ENCODE measurements at regions not wholly inside any gene's neighbourhood (a gene's known extent, or its start where the extent isn't known, plus 50 kb on each side); places are given as distances from the start of the nearest gene placed in this dataset.
"Not testable (repeated sequence)": the region's sequence is repeated elsewhere in the genome, so short reads cannot be mapped to it uniquely, and the experiment has no call there.

- DNase-seq: no peak
Measured at GRCh38 chrX:63581906-63582305, 203.1 kb downstream of the ARHGEF9 start.

- DNase-seq: no peak
Measured at GRCh38 chrX:63581398-63581797, 203.6 kb downstream of the ARHGEF9 start.

GRCh38 chrX:63576533-63576932 lies 208.5 kb downstream of the ARHGEF9 start:
- DNase-seq: no peak

- DNase-seq: not testable (repeated sequence)
Measured at GRCh38 chrX:63575700-63576099, 209.3 kb downstream of the ARHGEF9 start.

- no peak for DNase-seq
Measured at GRCh38 chrX:63566856-63567255, 215.7 kb upstream of the SPIN4 start.

- DNase-seq: no peak
Measured at GRCh38 chrX:63561425-63561824, 210.3 kb upstream of the SPIN4 start.

GRCh38 chrX:63560601-63561218 lies 209.6 kb upstream of the SPIN4 start:
- DNase-seq: peak in 13 of 14 donors; percentile 4 to 82 (median 50)

- DNase-seq: no peak
Measured at GRCh38 chrX:63551856-63552255, 200.7 kb upstream of the SPIN4 start.

GRCh38 chrX:63530654-63531053 lies 179.5 kb upstream of the SPIN4 start:
- no peak for DNase-seq

- DNase-seq: no peak
Measured at GRCh38 chrX:63529961-63530360, 178.8 kb upstream of the SPIN4 start.

- no peak for DNase-seq
Measured at GRCh38 chrX:63526863-63527262, 175.7 kb upstream of the SPIN4 start.

GRCh38 chrX:63525491-63525890 lies 174.4 kb upstream of the SPIN4 start:
- no peak for DNase-seq

- not testable (repeated sequence) for DNase-seq
Measured at GRCh38 chrX:63519368-63519767, 168.2 kb upstream of the SPIN4 start.

- DNase-seq: no peak
Measured at GRCh38 chrX:63514569-63515080, 163.5 kb upstream of the SPIN4 start.

GRCh38 chrX:63513825-63514568 lies 162.9 kb upstream of the SPIN4 start:
- no peak for DNase-seq

GRCh38 chrX:63511361-63511760 lies 160.2 kb upstream of the SPIN4 start:
- DNase-seq: no peak

- DNase-seq: no peak
Measured at GRCh38 chrX:63508668-63509067, 157.5 kb upstream of the SPIN4 start.

- DNase-seq: no peak
Measured at GRCh38 chrX:63506320-63506719, 155.2 kb upstream of the SPIN4 start.

GRCh38 chrX:63503541-63503940 lies 152.4 kb upstream of the SPIN4 start:
- DNase-seq: no peak

GRCh38 chrX:63488546-63489373 lies 137.6 kb upstream of the SPIN4 start:
- DNase-seq: peak in 1 of 14 donors; percentile 58

GRCh38 chrX:63475200-63475599 lies 124.1 kb upstream of the SPIN4 start:
- DNase-seq: no peak

- DNase-seq: no peak
Measured at GRCh38 chrX:63471004-63471403, 119.9 kb upstream of the SPIN4 start.

- DNase-seq: no peak
Measured at GRCh38 chrX:63470506-63470905, 119.4 kb upstream of the SPIN4 start.

Measured in C1 segment of cervical spinal cord (tissue), 14 donors.